GDM1 (cell line): ENCODE measurements at regions not wholly inside any gene's neighbourhood (a gene's known extent, or its start where the extent isn't known, plus 50 kb on each side); places are given as distances from the start of the nearest gene placed in this dataset.

Experiments used
- DNase-seq: peaks from one replicate; lab custom pipeline; 2025; lab: John Stamatoyannopoulos, UW

DNA sequence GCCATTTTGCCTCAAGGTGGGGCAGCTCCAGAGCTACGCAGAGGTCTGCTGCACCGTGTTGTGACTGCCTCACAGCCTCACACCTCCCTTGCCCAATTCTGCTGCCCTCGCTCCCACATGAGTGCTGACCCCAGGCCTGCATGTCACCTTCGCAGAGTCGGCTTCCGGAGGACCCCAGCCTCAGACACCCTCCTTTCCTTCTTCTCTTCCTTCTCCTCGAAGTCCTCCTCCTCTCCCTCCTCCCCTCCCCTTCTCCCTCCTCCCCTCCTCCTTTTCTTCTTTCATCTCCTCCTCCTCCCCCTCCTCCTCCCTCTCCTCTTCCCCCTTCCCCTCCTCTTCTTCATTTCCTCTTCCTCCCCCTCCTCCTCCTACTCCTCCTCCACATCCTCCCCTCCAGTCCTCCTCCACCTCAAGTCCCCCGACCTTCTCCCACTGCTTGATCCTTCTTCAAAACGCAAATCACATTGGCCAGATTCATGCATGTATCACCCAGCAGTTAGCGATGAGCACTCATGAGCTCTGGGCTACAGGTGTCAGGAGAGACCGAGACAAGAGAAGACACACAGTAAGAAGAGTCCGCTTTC lies 243.8 kb downstream of the RBFOX3 start:
- DNase-seq, result no peak

DNA sequence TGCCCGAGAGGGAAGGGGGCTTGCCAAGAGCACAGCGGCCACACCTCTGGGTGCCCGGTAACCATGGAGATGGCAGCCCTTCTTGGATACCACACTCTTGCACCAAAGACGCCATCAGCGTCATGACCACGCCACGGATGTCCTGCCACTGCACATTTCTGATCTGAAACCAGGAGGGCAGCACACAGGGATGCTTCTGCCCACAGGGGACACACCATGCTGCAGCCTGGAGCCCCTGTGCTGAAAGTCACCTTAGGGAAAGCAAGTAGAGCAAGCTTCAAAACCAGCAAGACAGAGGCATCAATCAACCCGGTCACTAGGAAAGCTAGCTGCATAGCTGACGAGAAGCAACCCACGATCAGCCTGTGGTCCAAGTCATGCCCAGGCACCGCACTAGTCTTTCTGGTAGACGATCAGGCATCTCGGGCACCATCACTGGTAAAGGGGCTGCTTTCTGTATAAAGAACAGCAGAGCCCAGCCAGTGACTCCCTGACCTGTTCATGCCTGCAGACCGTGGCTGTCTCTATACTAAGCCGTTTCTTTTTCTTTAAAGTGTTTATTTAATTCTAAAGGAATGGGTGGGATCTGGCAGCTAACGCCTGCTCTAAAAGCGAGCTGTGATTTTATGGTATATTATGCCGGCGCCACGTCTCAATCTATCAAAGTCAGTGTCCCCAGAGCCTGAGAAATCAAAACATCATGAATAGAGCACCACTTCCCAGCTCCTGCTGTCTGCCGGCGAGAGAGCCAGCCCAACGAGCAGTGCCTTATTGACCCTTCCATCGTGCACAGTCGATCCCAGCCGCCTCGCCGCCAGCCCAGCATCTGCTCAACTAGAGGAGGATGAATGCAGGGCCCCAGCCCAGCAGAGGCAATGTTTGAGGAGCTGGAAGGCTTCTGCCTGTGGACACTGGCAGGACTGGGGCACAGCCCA lies 244.7 kb downstream of the RBFOX3 start:
- no peak for DNase-seq

DNA sequence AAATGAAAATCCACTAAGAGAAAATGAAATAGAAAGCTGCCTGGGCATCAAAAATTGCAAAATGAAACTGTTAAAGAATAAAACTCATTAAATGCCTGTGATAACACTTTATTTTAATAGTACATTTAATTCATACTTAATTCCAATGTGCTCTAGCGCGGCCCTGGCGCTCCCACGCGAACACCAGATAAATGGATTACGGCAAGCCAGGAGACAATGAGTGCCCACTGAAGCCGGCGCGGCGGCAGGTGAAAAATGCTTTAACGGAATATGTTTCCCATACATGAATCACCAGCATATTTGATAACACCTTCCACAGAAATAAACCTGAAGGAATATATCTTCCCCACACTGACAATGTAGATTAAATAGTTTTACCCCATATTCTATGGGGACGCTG lies 245.5 kb downstream of the RBFOX3 start:
- DNase-seq, result no peak

DNA sequence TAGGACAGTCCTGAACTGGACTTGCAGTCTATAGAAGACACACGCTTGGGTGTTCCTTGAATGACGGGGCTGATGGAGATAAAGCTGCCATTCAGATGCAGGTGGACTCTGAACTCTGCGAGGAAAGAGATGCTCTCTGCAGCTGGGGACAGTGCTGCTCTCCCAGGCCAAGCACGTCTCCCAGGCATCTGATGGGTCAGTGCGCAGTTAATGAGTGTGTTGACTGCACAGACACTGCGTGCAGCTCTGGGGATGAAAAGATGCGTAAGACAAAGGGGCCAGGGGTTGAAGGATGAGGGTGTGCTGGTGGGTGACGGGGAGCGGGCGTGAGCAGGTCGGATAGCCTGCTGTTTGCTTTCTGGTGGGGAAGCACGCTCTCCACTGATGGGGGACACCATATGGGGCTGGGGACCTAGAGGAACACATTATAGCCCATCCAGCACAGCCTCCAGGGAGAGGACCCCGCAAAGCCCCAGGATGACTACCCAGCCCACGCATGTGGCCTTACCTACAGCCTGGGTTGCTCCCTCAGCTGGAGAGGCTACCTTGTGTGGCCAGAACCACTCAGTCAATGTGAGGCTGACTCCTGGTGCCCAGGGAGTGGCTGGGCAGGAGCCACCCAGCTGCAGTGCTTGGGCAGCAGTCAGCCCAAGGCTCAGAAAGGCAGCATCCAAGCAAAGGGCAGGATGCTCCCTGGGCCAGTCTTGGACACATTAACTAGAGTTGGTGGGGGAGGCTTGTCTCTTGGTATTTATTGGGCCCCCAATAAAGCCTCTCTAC lies 246.3 kb downstream of the RBFOX3 start:
- no peak for DNase-seq

DNA sequence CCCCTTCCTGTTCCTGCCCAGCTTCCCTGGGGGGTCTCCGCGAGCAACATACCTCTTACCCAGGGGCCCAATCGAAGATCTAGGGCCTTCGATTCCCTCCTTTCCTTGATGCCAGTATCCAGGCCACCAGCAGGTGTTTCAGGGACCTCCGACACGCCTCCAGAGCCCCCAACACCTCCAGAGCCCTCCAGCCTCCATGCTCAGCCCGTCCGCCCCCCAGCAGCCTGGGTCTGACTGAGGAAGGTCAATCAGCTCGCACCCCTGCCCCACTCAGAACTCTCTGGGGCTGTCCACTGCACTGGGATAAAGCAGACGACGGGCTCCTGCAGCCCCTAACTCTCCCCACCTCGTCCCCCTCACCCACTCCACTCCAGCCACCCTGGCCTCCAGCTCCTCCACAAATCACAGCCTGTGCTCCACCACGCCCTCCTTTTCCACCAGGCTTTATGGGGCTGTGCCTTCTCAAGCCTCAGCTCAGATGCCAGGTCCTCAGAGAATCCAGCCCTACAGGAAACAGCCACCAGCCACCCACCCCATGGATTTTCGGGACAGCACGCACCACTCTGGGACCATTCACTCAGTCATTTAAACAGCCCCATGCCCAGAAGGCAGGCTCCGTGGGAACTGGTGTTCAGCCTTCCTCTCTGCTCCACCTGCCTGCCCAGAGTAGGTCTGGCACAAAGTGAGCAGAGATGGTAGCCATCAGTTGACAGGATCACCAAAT lies 247.1 kb downstream of the RBFOX3 start:
- DNase-seq, result no peak

DNA sequence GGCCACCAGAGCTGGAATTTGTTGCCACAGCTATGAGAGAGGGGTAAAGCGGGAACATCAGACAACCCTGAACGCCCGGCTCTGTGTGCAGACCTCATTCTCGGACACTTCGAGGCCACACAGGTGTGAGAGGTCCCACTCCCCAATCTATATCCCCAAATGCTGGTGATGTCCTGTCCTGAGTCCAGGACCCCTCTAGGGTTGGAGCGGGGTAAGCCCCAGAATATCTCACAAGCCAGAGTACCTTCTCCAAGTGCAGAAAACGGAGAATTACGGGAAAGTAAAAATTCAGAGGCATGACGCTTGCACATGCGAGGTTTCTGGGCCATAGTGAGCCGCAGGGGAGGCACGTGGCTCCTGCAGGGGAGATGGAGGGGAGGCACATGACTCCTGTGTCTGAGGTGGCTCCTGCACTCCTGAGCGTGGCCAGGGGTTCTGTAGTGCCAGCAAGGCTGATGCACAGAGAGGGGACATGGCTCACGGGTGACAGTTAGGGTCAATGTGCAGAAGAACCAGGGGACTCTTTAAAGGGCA lies 248.0 kb downstream of the RBFOX3 start:
- no peak for DNase-seq

DNA sequence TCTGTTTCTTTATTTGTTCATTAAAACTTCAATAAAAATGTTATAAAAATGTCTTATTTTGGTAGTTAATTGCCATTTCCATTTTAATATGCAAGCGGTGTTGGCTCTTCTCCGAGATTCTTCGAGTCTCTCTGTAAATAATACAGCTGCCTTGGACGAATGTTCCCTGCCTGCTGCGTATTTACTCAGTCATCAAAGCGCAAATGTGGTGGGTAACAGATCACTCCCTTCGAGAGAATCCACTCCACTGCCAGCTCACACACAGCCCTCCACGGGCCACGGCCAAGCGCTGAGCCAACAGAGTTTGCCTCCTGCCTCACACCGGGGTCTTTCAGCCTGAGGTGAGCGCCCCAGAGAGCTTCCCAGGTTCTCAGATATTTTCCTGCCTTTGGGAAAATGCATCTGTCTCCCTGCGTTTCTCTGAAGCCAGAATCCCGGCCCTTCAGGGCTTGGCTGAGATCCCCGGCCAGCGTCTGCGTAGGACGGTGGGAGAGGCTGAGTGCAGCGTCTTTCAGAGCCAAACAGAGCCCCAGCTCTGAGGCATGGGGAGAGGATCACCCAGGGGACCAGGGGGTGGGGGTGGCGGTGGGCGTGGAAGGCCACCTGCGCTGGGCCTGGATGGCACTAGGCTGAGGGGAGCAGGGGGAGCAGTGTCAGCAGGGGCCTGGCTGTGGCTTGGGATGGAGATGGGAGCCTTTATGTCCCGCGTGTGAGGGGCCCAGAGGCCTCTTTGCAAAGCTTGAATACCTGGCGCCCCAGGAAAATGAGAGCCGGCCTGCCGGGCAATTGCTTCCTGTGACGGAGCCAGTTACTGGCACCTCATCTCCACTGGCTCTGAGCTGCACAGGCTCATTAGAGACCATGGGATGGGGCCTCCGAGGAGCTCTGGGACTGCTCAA lies 248.7 kb downstream of the RBFOX3 start:
- DNase-seq, result no peak

DNA sequence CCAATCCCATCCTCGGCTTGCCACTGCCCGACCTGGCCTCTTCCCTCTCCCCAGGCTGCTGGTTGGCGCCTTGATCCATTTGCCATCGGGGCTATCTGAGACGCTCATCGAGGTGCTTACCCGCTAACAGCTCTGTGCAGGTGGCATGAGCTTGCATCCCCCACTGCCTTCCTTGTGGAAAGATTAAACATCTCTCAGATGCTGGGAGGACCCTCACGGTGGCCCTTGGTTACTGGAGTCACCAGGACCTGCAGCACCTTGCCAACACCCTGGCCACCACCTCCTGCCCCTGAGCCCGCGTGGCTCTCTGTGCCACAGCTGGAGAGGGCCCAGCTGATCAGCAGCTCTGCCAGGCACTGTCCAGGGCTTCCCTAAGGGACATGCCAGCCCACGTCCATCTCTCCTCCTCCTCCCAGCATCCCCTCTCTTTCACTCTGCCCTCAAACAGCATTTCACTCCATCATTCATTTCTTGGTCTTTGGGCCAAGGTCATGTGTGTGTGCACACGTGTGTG lies 249.6 kb downstream of the RBFOX3 start:
- no peak for DNase-seq

DNA sequence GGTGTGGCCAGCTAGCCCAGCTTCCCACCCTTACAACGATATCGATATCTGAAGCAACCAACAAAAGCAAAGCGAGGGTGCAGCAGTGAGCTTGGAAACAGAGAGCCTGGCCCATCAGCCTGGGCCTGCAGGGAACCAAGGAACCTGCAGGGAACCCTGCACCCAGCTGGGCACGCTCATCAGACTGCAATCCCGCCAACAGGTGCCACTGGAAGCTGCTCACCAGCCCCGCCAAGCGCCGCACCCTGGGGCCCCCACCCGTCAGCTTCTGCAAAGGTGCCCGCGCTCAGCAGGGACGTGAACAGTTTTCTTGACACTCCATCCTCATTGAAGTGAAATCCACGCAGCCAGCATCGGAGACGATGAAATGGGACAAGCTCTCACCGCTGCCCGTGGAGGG lies 250.7 kb downstream of the RBFOX3 start:
- no peak for DNase-seq

DNA sequence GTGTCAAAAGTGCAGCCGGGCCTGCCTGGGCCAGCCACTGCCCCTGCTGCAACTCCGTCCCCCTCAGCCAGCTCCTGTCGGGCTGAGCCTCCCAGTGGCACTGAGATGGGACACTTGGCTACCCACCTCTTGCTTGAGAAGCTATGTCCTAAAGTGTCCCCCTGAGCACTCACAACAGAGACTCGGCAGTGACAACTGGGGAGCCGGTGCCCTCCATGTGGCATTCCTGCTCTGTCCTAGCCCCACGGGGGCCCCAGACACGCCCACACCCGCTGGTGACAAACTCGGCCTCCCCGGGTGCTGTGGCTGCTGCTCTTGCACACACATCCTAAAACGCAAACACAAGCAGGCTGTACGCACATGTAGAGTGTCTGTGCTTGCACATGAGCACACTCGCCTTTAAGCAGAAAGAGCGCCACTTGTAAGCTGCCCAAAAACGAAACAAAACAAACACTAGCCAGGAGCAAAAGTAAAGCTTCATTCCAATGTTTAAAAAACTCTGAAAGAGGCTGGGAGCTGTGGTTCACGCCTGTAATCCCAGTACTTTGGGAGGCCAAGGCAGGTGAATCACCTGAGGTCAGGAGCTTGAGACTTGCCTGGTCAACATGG lies 253.9 kb downstream of the RBFOX3 start:
- DNase-seq, result no peak

DNA sequence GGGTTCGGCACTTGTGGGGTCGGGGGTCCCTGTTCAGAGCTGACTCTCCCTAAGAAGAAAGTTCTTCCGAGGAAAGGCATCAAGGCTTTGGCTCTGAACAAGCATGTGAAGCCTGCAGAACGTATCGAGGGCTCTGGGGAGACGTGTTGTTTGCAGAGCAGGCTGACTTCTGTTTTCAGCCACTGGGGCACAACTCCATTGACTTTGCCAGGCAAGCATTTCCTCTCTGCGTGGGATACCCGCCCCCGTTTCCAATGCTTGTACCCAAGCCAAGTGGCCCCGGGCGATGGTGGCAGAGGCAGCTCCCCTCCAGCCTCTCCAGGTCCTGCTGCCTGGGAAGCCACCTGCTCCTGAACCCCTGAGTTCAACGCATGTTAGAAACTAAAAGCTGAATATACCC lies 255.7 kb downstream of the RBFOX3 start:
- no peak for DNase-seq

DNA sequence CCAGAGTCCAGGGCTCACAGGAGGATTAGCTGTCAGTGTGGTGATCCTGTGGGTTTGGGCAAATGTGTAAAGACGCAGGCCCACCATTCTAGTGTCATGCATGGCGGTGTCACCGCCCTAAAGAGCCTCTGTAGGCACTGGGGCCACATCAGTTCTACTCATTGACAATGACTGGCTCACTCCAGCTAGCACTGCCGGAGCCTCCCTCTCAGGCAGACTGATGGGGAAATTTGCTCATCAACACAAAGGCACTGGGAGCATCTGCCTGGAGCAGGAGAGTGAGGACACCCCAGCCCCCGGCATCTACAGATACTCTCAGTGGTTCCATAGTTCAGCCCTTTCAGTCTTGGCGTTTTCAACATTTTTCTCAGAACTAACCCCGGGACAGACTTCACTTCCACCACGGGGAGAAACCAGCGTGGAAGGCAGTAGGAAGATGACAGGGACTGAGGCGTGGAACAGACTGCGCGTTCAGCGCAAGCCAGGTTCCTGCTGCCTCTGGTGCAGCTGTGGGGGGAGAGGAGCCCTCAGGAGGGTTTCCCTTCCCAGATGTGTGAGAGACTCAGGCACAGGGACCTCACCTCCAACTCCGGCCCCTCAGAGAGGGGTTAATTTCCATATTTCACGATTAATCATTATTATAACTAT lies 256.6 kb downstream of the RBFOX3 start:
- DNase-seq, result no peak

DNA sequence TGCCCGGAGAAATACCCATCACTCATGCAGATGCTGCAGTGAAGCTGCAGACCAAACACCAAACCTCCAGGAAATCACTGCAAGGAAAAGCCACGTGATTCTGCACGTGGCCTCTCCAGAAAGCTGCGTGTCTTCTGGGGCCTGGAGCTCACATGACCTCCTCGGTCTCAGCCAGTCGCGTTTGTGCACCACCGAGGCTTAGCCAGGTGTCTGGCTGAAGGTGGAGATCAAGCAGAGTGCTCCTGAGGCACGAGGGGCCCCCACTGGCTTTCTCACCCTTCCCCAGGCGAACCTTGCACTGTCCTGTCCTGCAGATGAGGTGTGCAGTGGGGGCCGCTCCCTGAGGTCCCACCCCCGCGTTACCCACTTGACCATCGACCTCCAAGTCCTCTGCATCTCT lies 257.3 kb downstream of the RBFOX3 start:
- no peak for DNase-seq

DNA sequence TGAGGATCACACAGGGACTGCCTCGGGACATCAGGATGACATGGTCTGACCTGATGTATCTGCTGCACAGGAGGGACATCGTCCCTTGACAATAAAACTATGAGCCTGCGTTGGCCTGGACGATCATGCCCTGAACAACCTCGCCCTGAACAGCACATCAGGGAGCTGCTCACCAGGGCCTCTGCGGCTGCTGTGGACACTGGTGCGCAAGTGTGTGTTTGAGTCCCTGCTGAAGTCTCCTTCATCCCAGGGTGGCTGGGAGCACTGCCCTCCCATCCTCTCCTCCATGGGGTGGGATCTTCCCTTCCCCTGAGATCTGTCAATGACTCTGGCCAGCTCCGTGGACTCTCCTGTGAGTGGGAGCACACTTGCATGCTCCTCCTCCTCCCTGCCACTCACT lies 257.8 kb downstream of the RBFOX3 start:
- no peak for DNase-seq

DNA sequence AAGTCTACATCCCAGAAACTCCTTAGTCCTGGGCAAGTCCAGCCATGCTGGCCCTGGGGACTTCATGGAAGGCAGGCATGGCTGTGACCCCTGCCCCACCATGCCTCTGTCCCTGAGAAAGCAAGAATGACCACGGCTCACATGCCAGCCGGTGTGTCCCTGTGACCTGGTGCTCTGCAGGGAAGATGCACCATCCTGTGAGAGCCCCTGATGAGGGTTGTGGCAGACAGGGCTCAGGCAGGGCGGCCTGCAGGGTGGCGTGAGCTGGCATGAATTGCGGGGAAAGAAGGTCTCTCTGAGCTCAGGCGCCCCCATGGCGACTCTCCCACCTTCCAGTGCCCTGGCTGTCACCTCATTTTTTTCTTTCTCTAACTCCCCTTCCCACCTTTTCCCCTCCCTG lies 260.3 kb downstream of the RBFOX3 start:
- DNase-seq, result no peak

DNA sequence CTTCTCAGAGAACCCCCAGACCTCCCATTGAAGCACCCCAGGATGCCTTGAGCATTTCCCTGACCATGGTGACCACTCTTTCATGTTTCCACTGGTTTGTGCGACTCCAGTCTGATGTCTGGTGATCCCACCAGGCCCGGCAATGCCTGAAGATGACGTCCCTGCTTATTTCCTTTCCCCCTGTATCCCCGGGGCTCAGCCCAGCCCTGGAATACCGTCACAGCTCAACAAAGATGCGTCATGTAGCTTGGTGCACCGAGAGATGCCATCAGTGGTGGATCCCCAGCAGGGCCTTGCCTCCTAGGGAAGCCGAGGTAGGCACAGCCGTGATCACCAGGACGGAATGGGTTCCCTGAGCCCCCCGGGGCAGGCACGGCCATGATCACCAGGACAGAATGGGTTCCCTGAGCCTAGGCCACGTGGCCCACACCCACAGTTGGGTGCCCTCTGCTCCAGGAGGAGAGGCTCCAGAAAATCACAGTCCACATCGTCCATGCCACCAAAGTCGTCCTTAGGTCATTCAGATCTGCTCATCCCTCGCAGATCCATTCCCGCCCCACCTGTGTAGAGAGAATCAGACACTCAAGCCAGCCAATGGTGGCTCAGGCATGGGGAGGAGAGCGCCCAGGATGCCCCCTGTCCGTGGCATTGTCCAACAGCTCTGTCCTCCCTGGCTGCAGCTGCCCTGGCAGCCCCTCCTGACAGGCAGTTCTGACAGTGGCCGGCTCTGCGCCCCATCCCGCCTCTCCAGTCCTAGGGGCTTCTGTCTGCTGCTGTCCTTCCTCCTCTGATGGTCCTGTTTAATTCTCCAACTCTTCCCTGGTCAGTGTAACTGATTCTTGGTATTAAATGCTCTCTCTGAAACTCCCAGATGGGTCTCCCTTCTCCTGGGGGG lies 261.1 kb downstream of the RBFOX3 start:
- no peak for DNase-seq

DNA sequence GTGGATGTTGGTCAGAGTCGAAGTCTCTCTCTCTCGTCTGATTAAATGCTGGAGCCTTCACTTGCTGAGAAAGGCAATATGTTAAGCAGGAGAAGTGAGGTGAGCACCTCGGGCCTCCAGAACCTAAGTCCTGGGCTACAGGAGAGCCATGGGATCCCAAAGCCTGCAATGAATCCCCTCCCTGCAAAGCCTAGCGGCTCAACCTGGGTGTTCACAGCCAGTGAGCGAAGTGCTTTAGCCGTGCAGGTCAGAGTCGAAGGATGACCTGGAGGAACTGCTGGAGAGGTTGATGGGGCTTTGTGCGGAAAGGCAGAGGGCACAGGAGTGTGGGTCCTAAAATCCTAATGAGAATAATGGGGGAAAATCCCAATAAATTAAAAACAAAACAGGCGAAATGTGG lies 267.8 kb downstream of the ENGASE start:
- DNase-seq, result no peak

DNA sequence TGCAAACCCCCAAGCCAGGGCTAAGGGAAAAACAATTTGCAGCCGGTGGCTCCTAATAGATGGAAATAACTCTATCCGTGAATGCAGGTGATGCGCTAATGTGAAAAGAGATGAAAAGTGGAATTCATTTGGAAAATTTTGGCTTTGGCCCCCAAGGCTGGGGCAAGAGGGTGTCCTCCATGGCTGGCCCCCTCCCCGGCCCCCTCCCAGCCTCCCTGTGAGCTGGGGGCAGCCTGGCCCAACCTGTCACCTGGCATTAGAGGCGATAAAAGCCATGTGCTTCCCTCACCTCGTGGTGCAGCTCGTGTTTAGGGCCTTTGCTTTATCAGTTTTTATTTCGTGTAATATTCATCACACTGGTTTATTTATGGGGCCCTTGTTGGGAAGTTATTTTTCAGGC lies 267.2 kb downstream of the ENGASE start:
- DNase-seq, result no peak
